ENCODE measurements at regions not wholly inside any gene's neighbourhood (a gene's known extent, or its start where the extent isn't known, plus 50 kb on each side); places are given as distances from the start of the nearest gene placed in this dataset.
"Not testable (repeated sequence)": the region's sequence is repeated elsewhere in the genome, so short reads cannot be mapped to it uniquely, and the experiment has no call there.

GRCh38 chr10:108631332-108631731 is 1292.0 kb downstream of the XPNPEP1 start:
- no peak for DNase-seq

- DNase-seq, result no peak
Measured at GRCh38 chr10:108629834-108630233, 1293.5 kb downstream of the XPNPEP1 start.

DNA sequence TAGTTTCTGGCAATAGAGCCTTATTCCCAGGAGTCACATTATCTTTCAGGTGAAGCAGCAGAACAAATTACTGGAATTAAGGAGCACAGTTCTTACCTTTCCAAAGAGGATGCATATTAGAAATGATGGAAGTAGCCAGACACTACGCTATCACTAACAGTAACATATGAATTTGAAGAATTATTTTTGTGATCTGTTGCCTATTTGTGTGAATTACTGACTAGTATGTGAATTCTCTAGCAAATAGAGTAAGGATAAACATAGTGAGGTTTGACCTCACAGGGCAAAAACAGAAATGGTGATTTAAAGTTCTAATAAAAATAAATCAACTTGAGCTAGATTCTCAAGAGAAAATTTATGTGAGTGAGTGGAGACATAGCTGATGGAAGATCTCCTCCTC is 1299.3 kb downstream of the XPNPEP1 start:
- DNase-seq, result no peak

DNA sequence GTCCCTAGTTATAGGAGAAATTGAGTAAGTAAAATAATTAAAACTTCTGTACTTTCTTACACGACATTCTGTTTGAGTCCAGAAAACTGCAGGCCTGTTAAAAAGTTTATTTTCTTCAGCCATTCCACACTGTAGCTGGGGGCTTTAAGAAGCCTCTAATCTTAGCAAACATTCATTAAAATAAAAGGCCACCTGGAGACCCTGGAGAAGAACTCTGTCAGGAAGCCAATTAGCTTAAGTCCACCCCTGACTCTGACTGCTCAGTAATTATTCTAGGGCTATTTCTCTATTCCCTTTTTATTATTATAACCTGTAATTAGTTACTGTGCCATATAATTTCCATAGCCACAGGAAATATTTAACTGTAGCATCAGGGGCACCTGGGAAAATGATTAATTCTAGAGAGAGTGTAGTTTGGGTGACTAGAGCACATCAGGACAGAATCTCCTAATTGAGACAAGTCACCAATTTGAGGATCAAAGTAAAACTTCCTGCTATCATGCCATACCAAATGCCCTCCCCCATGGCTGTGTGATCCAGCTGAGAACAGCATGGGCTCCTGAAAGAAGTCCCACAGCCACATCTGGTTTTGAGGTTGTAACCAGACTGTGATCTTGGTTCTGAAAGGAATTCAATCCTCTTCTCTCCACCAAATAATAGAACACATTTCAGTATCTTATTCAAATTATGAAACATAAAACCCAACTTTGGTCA is 1302.3 kb downstream of the XPNPEP1 start:
- DNase-seq, result no peak

- DNase-seq, result no peak
Measured at GRCh38 chr10:108616559-108617285, 1306.6 kb downstream of the XPNPEP1 start.

DNA sequence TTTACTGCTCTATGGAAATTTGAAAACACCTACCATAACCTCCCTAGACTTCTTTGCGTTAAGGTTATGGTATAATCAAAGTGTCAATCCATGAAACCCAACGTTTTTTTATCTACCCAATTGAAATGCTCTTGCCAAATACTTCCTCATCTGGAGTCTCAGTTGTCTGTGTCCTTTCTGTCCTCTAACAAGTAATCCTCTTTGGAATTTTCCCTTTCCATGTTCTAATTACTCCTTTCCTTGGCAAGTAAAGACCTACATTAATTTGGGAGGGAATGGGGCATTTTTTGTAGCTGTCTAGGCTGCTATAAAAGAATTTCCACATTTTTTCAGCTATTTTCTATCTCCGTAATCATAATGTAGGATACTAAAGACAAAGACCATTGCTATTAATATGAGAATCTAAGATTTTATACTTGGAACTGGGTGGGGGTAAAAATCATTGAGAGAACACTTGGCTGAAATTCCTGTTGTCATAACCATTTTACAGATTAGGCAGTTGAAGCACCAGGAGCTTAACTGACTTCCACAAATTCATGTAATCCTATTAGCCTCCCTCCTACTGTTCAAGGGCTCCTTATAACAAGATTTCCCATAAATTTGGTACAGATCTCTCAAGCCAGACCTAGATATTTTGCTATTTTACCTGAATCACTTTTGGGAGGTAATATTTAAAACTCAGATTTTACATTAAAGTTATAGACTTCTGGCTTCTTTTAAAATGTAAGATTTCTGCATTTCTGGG is 1307.6 kb downstream of the XPNPEP1 start:
- no peak for DNase-seq

GRCh38 chr10:108612485-108612884 is 1310.8 kb downstream of the XPNPEP1 start:
- DNase-seq, result no peak

- DNase-seq, result no peak
Measured at GRCh38 chr10:108608860-108609259, 1314.5 kb downstream of the XPNPEP1 start.

DNA sequence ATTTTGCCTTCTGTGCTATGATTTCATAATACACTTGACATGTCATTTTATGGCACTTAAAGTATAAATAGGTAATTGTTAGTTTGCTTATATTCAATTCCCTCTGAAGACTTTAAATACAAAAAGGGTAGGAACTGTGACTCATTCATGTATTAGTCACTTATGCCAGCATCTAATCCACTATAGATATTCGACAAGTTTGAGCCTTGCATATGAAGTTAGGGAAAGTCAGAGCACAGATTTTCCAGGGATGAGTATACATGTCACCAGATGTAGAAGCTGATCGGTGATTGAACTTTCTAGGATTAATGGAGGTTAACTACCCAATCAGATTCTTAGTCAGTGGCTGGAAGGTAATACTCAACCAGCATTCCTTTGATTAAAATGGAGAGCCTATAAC is 1321.5 kb downstream of the XPNPEP1 start:
- DNase-seq, result no peak

DNA sequence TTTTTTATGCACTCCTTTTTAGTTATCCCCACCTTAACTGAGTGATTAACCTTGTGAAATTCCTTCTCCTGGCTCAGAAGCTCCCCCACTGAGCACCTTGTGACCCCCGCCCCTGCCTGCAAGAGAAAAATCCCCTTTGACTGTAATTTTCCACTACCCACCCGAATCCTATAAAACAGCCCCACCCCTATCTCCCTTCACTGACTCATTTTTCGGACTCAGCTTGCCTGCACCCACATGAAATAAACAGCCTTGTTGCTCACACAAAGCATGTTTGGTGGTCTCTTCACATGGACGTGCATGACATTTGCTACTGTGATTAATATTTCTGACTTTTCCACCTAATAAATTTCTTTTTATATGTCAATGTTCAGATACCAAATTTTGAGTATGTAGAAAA is 1322.8 kb downstream of the XPNPEP1 start:
- DNase-seq, result peak; percentile 21

DNA sequence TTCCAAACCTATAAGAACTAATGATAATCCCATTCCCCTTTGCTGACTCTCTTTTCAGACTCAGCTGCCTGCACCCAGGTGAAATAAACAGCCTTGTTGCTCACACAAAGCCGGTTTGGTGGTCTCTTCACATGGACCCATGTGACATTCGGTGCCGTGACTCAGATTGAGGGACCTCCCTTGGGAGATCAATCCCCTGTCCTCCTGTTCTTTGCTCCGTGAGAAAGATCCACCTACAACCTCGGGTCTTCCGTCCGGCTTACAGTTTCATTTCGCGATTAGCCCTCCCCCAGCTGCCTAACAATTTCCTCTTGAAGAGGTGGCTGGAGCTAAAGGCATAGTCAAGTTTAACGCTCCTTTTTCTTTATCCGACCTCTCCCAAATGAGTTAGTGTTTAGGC is 1324.0 kb downstream of the XPNPEP1 start:
- DNase-seq, result not testable (repeated sequence)

DNA sequence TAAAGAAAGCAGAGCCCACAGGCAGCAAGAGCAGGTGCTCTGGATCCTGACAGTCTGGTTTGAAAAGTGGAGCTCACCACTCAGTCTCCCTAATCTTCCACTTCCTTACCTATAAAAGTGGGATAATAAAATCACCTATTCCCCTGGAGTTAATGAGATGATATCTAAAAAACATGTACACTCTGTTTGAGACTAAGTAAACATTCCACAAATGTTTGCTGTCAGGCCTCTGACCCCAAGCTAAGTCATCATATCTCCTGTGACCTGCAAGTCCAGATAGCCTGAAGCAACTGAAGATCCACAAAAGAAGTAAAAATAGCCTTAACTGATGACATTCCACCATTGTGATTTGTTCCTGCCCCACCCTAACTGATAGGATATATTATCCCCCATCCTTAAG is 1324.5 kb downstream of the XPNPEP1 start:
- no peak for DNase-seq

DNA sequence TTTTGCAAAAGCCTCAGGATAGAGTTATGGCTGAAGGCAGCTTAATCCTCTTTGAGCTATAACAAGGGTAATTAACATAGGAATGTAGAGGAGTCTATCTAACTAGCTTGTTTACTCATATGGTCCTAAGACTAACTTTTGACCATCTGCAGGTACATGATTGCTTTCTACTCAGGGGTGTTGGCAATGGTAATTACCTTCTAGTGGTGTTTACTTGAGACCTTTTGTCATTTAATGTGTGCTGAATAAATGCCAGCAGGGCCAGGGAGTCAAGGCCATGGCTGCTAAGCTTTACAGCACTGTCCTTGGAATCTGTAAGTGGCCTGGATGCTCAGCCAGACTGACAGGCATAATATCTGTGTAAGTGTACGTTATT is 1325.0 kb downstream of the XPNPEP1 start:
- no peak for DNase-seq

DNA sequence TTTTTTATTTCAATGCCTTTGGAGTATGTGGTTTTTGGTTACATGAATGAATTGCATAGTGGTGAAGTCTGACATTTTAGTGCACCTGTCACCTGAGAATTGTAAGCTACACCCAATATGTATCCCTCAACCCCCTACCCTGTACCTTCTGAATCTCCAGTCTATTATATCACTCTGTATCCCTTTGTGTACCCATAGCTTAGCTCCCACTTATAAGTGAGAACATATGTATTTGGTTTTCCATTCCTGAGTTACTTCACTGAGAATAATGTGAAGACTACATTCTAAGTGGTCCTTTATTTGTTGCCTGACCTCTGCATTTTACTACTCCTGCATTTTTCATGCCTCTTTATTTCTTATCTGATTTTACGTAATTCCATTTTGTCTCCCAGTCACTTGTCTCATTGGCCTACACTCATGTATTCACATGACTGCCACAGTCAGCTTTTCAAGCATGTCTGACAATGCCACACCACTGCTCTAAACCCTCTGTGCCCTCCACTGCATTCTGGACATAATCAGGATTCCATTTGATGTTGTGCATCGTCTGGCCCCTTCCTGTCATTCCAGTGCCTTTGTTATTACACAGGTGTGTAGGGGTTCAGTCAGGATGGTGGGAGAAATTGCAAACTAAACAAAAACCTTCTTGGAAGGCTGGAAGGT is 1325.5 kb downstream of the XPNPEP1 start:
- DNase-seq, result no peak

GRCh38 chr10:108597031-108597430 is 1326.3 kb downstream of the XPNPEP1 start:
- no peak for DNase-seq

DNA sequence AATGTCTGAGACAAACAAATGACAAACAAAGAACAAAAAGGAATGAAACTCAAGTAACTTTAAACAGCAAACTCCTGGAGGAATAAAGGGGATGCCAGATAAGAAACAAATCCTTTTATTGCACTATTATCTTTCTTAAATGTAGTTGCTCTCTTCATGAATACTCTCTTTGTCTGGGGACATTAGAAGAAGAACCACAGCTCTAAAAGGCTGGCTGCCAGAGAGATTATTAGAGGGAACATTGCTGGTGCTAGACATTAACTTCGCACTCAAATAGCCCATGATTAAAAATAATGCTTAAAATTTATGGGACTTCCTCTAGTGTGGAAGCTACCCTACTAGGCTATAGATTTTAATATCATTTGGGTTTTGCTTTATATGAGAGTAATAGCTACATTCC is 1330.4 kb downstream of the XPNPEP1 start:
- DNase-seq, result no peak

DNA sequence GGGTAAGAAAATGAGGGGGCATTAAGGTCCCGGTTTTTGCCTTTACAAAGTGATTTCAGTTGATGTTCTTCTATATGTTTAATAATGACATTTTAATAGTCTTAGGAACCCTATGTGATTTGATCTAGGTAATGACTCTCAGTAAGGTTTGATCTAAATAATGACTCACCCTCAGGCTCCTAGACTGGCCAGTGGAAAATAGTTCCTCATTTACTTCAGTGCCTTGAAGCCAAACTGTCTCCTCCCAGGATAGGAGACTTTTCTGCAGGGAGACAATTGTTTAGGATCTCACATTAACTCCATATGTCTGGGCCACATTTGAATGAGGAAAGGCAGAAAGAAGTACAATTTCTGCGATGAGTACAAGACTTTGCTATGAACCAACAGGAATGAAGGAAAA is 1331.9 kb downstream of the XPNPEP1 start:
- DNase-seq, result no peak

GRCh38 chr10:108586424-108586823 is 1336.9 kb downstream of the XPNPEP1 start:
- no peak for DNase-seq

- DNase-seq, result no peak
Measured at GRCh38 chr10:108583877-108584276, 1339.4 kb downstream of the XPNPEP1 start.

GRCh38 chr10:108582888-108583287 is 1340.4 kb downstream of the XPNPEP1 start:
- DNase-seq, result no peak

GRCh38 chr10:108582387-108582786 is 1340.9 kb downstream of the XPNPEP1 start:
- no peak for DNase-seq

DNA sequence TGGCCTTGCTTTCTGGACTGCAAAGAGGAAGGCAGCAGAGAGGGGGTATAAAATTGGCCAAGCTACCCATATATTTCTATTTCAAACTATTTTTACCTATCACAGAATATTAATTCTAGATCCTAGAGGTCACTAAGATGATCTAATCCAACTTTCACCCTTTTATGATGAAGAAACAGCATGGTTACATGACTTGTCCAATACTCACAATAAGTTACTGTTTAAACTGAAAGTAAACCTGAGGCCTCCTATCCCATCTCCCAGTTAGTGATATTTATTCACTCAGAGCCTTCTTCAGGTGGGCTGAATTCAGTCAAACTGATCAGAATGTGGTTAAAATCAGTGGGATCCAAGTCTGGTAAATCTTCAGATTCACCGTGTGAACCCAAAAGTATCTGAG is 1345.1 kb downstream of the XPNPEP1 start:
- no peak for DNase-seq

DNA sequence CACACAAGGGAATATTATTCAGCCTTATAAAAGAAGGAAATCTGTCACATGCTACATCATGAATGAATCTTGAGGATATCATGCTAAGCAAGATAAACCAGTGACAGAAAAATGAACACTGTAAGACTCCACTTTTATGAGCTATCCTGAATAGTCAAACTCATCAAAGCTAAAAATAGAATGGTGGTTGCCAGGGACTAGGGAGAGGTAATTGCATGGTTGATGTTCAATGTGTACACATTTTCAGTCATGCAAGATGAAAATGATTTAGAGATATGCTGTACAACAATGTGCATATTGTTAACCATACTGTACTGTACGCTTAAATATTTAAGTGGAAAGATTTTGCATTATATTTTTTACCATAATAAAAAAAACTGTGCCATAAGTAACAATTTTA is 1349.1 kb downstream of the XPNPEP1 start:
- DNase-seq, result no peak
